Glutamatergic neuron (in vitro differentiated cells): ENCODE measurements at regions not wholly inside any gene's neighbourhood (a gene's known extent, or its start where the extent isn't known, plus 50 kb on each side); places are given as distances from the start of the nearest gene placed in this dataset.

Experiments used
- DNase-seq: peaks from one replicate; pipeline ENCODE4 v3.0.0; 2022
- H3K27ac Mint-ChIP-seq: one replicate; pipeline ENCODE4 v1.8.0; 2020; ENCODE audit warnings: mild to moderate bottlenecking, mixed read lengths, inconsistent platforms; ENCODE audit not compliant: unreplicated experiment
- H3K27me3 Mint-ChIP-seq: one replicate; pipeline ENCODE4 v1.8.0; 2020; ENCODE audit warnings: mild to moderate bottlenecking, moderate library complexity, mixed read lengths, inconsistent platforms; ENCODE audit not compliant: unreplicated experiment
- H3K36me3 Mint-ChIP-seq: one replicate; pipeline ENCODE4 v1.8.0; 2020; ENCODE audit warnings: mild to moderate bottlenecking, mixed read lengths, inconsistent platforms; ENCODE audit not compliant: unreplicated experiment
- H3K4me1 Mint-ChIP-seq: one replicate; pipeline ENCODE4 v1.8.0; 2020; ENCODE audit warnings: mild to moderate bottlenecking, low read depth, mixed read lengths, inconsistent platforms; ENCODE audit not compliant: unreplicated experiment
- H3K4me3 Mint-ChIP-seq: one replicate; pipeline ENCODE4 v1.8.0; 2020; ENCODE audit warnings: mild to moderate bottlenecking, mixed read lengths, inconsistent platforms; ENCODE audit not compliant: unreplicated experiment
- H3K9me3 Mint-ChIP-seq: one replicate; pipeline ENCODE4 v1.8.0; 2020; ENCODE audit warnings: mild to moderate bottlenecking, moderate library complexity, mixed read lengths, inconsistent platforms; ENCODE audit not compliant: unreplicated experiment
- CTCF ChIP-seq: fragments of 200-600 bp; sonication (generic); IDR thresholded peaks from one replicate; pipeline ENCODE4 v1.5.0; 2021; ENCODE audit not compliant: partially characterized antibody, unreplicated experiment

GRCh38 chrX:112527903-112528302 lies 151.8 kb downstream of the LHFPL1 start:
- Mint-ChIP-seq H3K9me3 (no peaks in the 10 kb centered on the region), H3K36me3 (no peaks in the 10 kb centered on the region), H3K27ac (no peak overlapping the region), H3K4me3 (no peak overlapping the region), H3K27me3 (no peaks in the 10 kb centered on the region), H3K4me1 (no peaks in the 10 kb centered on the region)
- no peak for TF ChIP-seq CTCF
- DNase-seq: no peak

GRCh38 chrX:112521676-112522075 lies 158.1 kb downstream of the LHFPL1 start:
- Mint-ChIP-seq H3K4me1 (no peaks in the 10 kb centered on the region), H3K27ac (no peak overlapping the region), H3K27me3 (no peaks in the 10 kb centered on the region), H3K9me3 (no peaks in the 10 kb centered on the region), H3K36me3 (no peaks in the 10 kb centered on the region), H3K4me3 (no peak overlapping the region)
- TF ChIP-seq CTCF: no peak
- no peak for DNase-seq

GRCh38 chrX:112520124-112520523 lies 159.6 kb downstream of the LHFPL1 start:
- no peak for TF ChIP-seq CTCF
- no peak overlapping the region for H3K4me3 Mint-ChIP-seq
- no peak for DNase-seq
- H3K36me3 Mint-ChIP-seq: no peaks in the 10 kb centered on the region
- no peaks in the 10 kb centered on the region for H3K4me1 Mint-ChIP-seq
- peaks cover under 1% of the 10 kb centered on the region for H3K9me3 Mint-ChIP-seq
- no peaks in the 10 kb centered on the region for H3K27me3 Mint-ChIP-seq
- H3K27ac Mint-ChIP-seq: no peak overlapping the region

GRCh38 chrX:112513154-112513553 lies 166.6 kb downstream of the LHFPL1 start:
- Mint-ChIP-seq H3K9me3 (peaks cover 2% of the 10 kb centered on the region), H3K4me1 (no peaks in the 10 kb centered on the region), H3K27me3 (no peaks in the 10 kb centered on the region), H3K27ac (no peak overlapping the region), H3K36me3 (no peaks in the 10 kb centered on the region), H3K4me3 (no peak overlapping the region)
- no peak for TF ChIP-seq CTCF
- no peak for DNase-seq

- Mint-ChIP-seq H3K9me3 (peaks cover 2% of the 10 kb centered on the region), H3K36me3 (no peaks in the 10 kb centered on the region), H3K27ac (no peak overlapping the region), H3K4me1 (no peaks in the 10 kb centered on the region), H3K27me3 (no peaks in the 10 kb centered on the region), H3K4me3 (no peak overlapping the region)
- TF ChIP-seq CTCF: no peak
- no peak for DNase-seq
Observed at GRCh38 chrX:112512509-112512908, 167.2 kb downstream of the LHFPL1 start.
